Nephron (organoid): ENCODE measurements at regions not wholly inside any gene's neighbourhood (a gene's known extent, or its start where the extent isn't known, plus 50 kb on each side); places are given as distances from the start of the nearest gene placed in this dataset.

Source experiments
- H3K27ac Mint-ChIP-seq, 3 experiments: 2 replicates each; pipeline ENCODE4 v1.8.0; 2020; ENCODE audit warnings: mixed read lengths in 3 of 3, mild to moderate bottlenecking in 2 of 3, moderate library complexity in 1 of 3
- H3K27me3 Mint-ChIP-seq: 2 replicates; pipeline ENCODE4 v1.8.0; 2021; ENCODE audit warnings: low read depth, mild to moderate bottlenecking, moderate library complexity, mixed read lengths
- H3K36me3 Mint-ChIP-seq: 2 replicates; pipeline ENCODE4 v1.8.0; 2020; ENCODE audit warnings: low read depth, mixed read lengths
- H3K4me1 Mint-ChIP-seq: 2 replicates; pipeline ENCODE4 v1.8.0; 2020; ENCODE audit warnings: mixed read lengths
- H3K4me3 Mint-ChIP-seq, 3 experiments: 2 replicates each; pipeline ENCODE4 v1.8.0; 2020; ENCODE audit warnings: mild to moderate bottlenecking in 3 of 3, mixed read lengths in 3 of 3, moderate library complexity in 2 of 3
- H3K9me3 Mint-ChIP-seq: 2 replicates; pipeline ENCODE4 v1.8.0; 2020; ENCODE audit warnings: mixed read lengths
- TF ChIP-seq, protein P1 (sequence below), 3 experiments: fragments of 200-600 bp; sonication (generic); IDR thresholded peaks; one replicate each; pipeline ENCODE4 v1.5.0; 2021; ENCODE audit warnings: antibody characterized with exemption in 3 of 3; ENCODE audit not compliant: unreplicated experiment in 3 of 3

DNA sequence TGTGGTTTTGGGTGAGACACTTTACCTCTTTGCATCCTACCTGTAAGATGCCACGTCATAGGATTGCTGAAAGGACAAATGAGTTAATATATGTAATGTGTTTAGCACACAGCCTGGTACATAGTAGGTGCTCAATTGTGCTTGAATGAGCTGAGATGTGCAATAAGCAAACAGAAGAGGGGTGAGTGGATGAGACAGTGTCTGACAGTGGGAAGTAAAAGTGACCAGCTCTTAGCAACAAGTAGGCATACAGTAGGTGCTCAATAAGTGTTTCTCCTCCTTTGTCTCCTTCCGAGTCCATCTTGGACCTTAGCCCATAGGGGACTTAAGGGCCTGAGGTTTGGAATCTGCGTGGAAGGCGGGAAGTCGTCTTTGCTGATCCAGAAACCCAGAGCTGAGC is 104.7 kb downstream of the CEBPB start:
- Mint-ChIP-seq H3K9me3 (no peaks in the 10 kb centered on the region), H3K4me3 (no peak overlapping the region), H3K36me3 (no peaks in the 10 kb centered on the region), H3K27me3 (peaks cover 28% of the 10 kb centered on the region), H3K4me1 (peaks cover 12% of the 10 kb centered on the region), H3K27ac (peak overlapping the region in 2 of 3 experiments; percentile 17 to 45)
- TF ChIP-seq, protein P1, sequence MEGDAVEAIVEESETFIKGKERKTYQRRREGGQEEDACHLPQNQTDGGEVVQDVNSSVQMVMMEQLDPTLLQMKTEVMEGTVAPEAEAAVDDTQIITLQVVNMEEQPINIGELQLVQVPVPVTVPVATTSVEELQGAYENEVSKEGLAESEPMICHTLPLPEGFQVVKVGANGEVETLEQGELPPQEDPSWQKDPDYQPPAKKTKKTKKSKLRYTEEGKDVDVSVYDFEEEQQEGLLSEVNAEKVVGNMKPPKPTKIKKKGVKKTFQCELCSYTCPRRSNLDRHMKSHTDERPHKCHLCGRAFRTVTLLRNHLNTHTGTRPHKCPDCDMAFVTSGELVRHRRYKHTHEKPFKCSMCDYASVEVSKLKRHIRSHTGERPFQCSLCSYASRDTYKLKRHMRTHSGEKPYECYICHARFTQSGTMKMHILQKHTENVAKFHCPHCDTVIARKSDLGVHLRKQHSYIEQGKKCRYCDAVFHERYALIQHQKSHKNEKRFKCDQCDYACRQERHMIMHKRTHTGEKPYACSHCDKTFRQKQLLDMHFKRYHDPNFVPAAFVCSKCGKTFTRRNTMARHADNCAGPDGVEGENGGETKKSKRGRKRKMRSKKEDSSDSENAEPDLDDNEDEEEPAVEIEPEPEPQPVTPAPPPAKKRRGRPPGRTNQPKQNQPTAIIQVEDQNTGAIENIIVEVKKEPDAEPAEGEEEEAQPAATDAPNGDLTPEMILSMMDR (IDR thresholded peaks at IDR 0.05; ENCODE audit: unreplicated experiment in 3 of 3), result no peak

DNA sequence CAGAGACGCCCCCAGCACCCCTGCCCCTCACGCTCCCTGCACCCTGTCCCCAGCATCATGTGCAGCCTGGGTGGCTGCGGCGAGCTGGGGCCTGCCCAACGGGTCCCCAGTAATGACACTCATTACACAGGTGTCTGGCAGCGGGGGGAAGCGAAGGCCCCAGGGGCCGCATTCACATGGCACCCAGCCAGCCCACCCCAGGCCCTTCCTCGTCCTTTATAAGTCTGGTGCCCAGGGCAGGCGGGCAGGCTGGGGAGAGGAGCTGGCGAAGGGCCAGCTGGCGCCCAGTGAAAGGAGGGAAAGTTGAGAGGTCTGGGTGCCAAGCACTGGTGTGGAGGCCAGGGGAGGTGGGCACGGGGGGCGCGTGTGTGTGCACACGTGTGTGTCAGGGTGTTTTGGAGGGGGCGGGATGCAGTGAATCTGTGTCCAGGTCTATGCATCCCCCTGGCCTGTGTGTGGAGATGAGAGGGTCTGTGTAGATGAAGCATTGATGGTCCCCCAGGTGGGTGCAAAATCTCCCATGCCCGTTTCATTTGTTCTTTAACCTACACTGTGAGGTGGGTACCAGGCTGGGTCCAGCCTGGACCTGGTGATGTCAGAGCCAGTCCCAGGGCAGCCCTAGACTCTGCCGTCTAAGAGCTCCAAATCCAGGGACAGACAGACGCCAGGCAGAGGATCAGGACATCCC is 105.3 kb downstream of the CEBPB start:
- Mint-ChIP-seq H3K4me1 (peaks cover 12% of the 10 kb centered on the region), H3K36me3 (no peaks in the 10 kb centered on the region), H3K9me3 (no peaks in the 10 kb centered on the region), H3K27me3 (peaks cover 26% of the 10 kb centered on the region), H3K4me3 (no peak overlapping the region), H3K27ac (peak overlapping the region in 1 of 3 experiments; percentile 35)
- TF ChIP-seq, protein P1 (IDR thresholded peaks at IDR 0.05; ENCODE audit: unreplicated experiment in 3 of 3), result no peak

DNA sequence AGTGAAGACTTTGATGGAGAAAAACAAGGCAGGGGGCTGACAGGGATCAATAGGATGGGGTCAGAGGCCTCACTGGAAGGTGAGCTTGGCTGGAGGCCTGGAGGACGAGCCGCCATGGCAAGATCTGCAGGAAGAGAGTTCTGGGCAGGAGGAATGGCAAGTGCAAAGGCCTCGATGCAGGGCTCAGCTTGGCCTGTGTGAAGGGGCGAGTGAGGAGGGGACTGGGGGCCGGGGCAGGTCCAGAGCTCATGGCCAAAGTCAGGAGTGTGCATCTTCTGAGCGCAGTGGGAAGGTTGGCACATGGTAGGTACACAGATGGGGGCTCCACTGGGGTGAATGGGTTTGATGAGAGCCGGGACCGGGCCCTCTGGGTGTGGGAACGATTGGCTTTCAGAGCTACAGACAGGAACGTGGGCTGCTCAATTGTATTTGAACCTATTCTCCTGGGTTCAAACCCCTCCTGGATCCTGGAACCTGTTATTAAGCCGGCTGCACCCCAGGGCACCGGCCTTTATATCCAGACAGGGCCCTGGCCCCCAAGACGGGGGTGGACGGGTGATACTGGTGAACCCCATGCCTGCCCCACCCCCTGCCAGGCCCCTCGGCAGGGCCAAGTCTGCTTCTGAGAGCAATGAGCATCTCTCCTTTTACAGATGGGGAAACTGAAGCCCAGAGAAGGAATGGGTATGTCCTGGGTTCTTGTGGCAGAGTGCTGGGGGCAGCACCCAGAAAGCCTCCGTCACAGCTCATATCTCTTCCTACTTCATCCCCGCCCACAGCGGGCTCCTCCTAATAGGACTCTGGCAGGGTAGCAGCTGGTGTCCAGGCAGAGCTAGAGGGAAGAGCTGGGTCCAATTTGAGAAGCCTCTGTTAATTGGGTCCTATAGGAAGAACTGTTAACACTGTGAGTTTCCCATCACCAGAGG is 106.1 kb downstream of the CEBPB start:
- peaks cover 12% of the 10 kb centered on the region for H3K4me1 Mint-ChIP-seq
- H3K36me3 Mint-ChIP-seq, result no peaks in the 10 kb centered on the region
- H3K9me3 Mint-ChIP-seq, result no peaks in the 10 kb centered on the region
- peaks cover 22% of the 10 kb centered on the region for H3K27me3 Mint-ChIP-seq
- no peak overlapping the region for H3K4me3 Mint-ChIP-seq
- H3K27ac Mint-ChIP-seq, result peak overlapping the region in 2 of 3 experiments; percentile 26 to 35
- TF ChIP-seq, protein P1 (IDR thresholded peaks at IDR 0.05; ENCODE audit: unreplicated experiment in 3 of 3), result no peak

DNA sequence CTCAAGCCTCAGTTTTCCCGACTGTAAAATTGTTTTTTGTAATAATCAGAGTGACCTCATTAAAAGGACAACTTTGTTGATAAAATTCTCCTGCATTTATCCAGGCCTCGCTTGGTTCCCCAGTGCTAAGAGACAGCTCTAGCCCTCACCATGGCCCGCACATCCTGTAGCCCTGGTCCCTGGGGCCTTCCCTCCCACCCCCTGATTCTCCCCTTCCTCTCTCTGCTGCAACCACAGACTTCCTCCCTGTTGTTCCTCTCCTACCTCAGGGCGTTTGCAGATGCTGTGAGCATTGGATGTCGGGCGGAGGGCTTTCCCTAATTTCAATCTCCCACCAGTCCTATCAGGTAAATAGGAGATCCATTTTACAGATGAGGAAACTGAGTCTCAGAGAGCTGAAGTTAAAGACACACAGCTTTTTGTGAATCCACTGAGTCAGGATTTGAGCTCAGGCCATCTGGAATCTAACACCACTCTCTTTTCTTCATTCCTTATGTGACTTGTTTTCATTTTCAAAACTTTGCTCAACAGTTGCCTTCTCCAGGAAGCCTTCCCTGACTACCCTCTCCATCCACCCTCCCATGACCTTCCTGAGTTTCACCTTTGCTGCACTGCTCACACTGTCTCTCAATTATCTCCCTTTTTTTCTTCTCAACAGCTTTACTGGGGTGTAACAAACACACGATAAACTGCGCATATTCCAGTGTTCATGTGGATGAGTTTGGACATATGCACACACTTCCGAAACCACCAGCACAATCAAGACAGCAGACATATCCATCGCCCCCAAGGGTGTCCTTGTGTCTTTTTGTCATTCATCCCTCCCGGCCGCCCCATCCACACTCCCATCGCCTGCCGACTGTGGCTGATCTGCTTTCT is 107.1 kb downstream of the CEBPB start:
- Mint-ChIP-seq H3K27ac (peak overlapping the region in 2 of 3 experiments; percentile 26 to 39), H3K27me3 (peaks cover 23% of the 10 kb centered on the region), H3K36me3 (no peaks in the 10 kb centered on the region), H3K4me3 (no peak overlapping the region), H3K9me3 (no peaks in the 10 kb centered on the region), H3K4me1 (peaks cover 20% of the 10 kb centered on the region)
- TF ChIP-seq, protein P1 (IDR thresholded peaks at IDR 0.05; ENCODE audit: unreplicated experiment in 3 of 3), result no peak

- H3K4me3 Mint-ChIP-seq, result no peak overlapping the region
- H3K9me3 Mint-ChIP-seq, result no peaks in the 10 kb centered on the region
- H3K4me1 Mint-ChIP-seq, result peaks cover 30% of the 10 kb centered on the region
- TF ChIP-seq, protein P1 (IDR thresholded peaks at IDR 0.05; ENCODE audit: unreplicated experiment in 3 of 3), result no peak
- H3K27ac Mint-ChIP-seq, result peak overlapping the region in 2 of 3 experiments; percentile 26 to 39
- peaks cover 26% of the 10 kb centered on the region for H3K27me3 Mint-ChIP-seq
- no peaks in the 10 kb centered on the region for H3K36me3 Mint-ChIP-seq
Observed at GRCh38 chr20:50298554-50299324, 108.1 kb downstream of the CEBPB start.
